ENCODE measurements at regions not wholly inside any gene's neighbourhood (a gene's known extent, or its start where the extent isn't known, plus 50 kb on each side); places are given as distances from the start of the nearest gene placed in this dataset.

DNA sequence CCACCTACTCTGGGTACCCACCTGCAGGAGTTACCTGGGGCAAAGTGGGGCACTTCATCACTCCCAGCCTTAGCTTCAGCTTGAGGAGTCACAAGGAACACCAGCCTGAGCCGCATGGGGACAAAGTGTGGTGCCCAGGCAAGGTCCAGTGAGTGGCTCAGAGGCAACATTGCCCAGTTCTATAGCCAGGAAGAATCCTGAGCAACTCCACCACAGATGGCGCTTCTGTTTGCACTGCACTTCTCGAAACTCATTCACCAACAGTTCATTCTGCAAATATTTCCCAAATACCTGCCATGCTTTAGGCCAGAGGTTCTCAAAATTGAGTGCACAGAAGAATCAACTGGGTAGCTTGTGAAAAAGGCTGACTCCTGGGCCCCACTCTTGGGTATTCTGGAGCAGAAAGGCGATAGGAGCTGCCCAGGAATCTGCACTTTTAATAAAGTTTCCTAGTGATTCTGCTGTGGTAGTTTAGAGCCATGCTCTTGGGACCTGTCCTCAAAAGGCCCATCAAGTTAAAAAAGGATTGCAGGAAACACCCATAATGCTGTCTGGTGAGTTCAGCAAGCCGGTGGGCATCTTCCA lies 83.1 kb downstream of the VEGFA start:
- Mint-ChIP-seq H3K27ac (no peak overlapping the region), H3K36me3 (ENCODE audit: low read depth) (no peaks in the 10 kb centered on the region), H3K9me3 (no peaks in the 10 kb centered on the region), H3K27me3 (no peaks in the 10 kb centered on the region), H3K4me3 (no peak overlapping the region), H3K4me1 (no peaks in the 10 kb centered on the region)
- no peak for ATAC-seq (replicated peaks)

DNA sequence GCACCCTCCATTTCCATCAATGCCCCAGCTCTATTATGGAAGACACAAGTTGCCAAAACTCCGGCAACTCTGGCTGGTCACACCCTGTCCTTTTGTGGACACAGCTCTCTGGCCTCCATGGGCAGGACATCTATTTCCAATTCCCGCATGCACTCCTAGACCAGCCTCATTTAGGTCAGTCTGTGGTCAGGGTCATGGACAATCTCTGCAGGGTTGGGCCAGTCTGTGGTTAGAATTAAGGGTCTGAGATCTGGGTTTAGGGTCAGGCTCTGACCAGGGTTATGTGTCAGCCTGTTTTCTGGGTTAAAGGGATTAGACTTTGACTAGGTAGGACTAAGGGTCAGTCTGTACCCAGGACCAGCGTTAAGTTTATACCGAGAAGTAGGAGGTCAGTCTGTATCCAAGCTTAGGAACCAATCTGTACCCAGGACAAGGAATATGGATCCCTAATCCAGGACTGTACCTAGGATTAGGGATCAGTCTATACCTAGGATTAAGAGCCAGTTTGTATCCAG lies 82.4 kb downstream of the VEGFA start:
- Mint-ChIP-seq H3K27me3 (no peaks in the 10 kb centered on the region), H3K4me1 (no peaks in the 10 kb centered on the region), H3K36me3 (ENCODE audit: low read depth) (no peaks in the 10 kb centered on the region), H3K27ac (no peak overlapping the region), H3K4me3 (no peak overlapping the region), H3K9me3 (no peaks in the 10 kb centered on the region)
- ATAC-seq (replicated peaks), result no peak

DNA sequence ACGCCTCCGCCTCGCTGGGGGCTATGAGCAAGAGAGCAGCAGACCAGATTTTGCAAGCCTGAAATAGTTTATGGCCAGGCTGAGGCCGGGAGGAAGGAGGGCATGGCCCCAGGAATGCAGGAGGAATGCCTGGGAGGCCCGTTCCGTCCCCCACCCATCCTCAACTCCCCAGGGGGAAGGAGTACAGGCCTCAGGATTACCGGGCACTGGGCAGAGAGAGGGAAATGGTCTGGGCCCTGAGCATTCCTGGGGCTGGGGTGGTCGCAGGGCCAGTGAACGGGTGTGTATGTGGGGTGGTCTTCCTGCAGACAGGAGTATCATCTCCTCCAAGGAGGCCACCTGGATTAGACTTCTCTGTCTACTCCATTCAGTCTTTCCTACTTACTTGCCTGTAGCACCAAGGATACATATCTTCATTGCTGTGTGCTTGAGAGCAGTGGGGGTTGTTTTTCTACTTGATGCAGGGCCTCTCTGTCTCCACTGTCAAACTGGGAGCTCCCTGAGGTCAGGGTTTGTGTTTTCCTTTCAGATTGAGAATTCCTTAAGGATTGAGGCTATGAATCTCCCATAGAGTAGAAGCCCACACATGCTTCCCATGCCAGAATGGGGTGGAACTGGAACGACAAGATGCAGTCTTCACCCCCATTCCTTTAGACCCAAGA lies 81.3 kb downstream of the VEGFA start:
- no peaks in the 10 kb centered on the region for H3K4me1 Mint-ChIP-seq
- H3K27ac Mint-ChIP-seq, result no peak overlapping the region
- no peaks in the 10 kb centered on the region for H3K27me3 Mint-ChIP-seq
- ATAC-seq (replicated peaks), result no peak
- H3K36me3 Mint-ChIP-seq (ENCODE audit: low read depth), result no peaks in the 10 kb centered on the region
- no peaks in the 10 kb centered on the region for H3K9me3 Mint-ChIP-seq
- H3K4me3 Mint-ChIP-seq, result no peak overlapping the region

DNA sequence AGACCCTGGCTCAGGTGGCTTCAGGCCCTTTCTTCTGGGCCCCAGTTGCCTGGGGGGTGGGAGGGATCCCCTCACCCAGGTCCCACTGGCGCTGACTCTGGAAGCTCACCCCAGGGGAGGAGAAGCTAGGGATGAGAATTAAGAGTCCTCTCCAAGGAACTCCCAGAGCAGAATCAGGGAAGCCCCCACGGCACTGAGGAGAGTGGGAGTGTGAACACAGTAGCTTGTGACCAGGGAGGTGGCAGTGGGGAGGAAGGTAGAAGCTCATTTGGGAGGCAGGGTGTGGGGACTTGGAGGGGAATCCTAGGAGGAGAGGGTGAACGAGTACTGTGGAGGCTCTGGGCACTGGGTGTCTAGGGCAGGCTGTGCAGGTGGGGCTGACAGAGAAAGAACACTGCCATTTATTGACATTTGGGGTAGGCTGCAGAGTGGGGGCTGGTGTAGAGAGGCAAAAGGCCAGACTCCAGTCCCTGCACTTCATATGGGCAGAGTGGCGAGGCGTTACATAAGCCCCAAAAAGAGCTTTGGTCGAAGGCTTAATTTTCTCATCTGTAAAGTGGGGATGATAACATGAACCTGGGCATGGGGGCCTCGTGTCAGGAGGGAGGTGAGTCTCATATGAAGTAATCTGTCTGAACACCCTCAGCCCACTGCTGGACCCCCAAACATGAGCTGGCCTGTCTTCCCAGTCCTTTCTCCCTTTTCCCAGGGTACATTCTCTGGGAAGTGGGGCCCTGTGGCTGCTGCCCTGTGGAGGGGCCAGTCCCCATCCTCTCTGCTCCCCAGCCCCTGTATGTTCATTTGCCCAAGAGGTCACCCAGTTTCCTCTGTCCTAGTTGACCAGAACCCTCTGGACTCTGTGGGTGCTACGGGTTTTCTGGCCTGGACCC lies 80.5 kb downstream of the VEGFA start:
- Mint-ChIP-seq H3K36me3 (ENCODE audit: low read depth) (no peaks in the 10 kb centered on the region), H3K27ac (no peak overlapping the region), H3K9me3 (no peaks in the 10 kb centered on the region), H3K27me3 (peaks cover under 1% of the 10 kb centered on the region), H3K4me1 (no peaks in the 10 kb centered on the region), H3K4me3 (no peak overlapping the region)
- no peak for ATAC-seq (replicated peaks)

DNA sequence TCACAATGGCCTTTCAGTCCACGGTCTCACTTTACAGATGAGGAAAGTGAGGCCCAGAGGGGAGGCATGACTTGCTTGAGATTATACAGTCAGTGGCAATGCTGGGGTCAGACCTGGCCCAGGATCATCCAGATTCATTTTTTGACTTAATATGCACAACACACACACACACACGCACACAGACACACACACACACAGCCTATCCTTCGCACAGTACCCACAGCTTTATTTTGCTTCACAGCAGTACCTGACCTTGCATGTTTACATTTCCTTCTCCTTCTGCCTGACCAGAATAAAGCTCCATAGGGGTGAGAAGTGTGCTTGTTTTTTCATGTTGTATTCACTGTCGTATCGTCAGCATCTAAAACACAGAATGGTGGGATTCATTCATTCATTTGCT lies 79.8 kb downstream of the VEGFA start:
- no peak for ATAC-seq (replicated peaks)
- Mint-ChIP-seq H3K36me3 (ENCODE audit: low read depth) (no peaks in the 10 kb centered on the region), H3K27me3 (peaks cover 6% of the 10 kb centered on the region), H3K27ac (no peak overlapping the region), H3K4me1 (no peaks in the 10 kb centered on the region), H3K4me3 (no peak overlapping the region), H3K9me3 (no peaks in the 10 kb centered on the region)

DNA sequence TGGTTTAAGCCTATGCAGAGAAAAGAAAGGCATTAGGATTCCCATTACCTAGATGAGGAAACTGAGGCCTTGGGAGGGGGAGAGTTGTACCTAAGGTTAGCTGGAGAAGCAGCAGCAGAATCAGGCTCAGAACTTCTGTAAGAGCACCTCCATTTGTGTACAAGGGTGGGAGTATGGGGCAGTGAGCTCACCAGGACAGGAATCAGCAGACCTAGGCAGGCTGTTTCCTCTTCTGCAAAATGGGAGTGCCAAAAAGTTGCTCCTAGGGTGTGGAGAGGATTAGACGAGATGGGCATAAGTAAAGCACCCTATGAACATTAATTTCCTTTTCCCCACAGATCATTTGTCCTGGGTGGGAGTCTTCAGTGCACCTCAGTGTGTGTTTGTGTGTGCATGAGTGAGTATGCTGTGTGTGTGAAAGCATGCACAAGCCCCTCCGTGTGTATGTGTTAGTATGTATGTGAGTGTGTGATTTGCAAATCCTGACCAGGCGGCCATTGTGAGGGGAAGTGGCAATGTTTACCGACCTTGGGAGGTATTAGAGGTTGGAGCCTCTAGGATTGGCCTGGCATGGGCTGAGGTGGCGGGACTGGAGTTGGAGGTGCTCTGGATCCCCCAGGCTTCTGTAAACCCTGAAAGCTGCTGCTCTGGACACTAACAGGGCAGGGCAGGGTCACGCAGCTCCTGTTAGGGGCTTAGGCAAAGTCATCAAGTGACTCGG lies 78.8 kb downstream of the VEGFA start:
- H3K4me1 Mint-ChIP-seq, result no peaks in the 10 kb centered on the region
- H3K4me3 Mint-ChIP-seq, result no peak overlapping the region
- no peaks in the 10 kb centered on the region for H3K36me3 Mint-ChIP-seq (ENCODE audit: low read depth)
- peaks cover 6% of the 10 kb centered on the region for H3K27me3 Mint-ChIP-seq
- H3K27ac Mint-ChIP-seq, result no peak overlapping the region
- H3K9me3 Mint-ChIP-seq, result no peaks in the 10 kb centered on the region
- ATAC-seq (replicated peaks), result no peak

DNA sequence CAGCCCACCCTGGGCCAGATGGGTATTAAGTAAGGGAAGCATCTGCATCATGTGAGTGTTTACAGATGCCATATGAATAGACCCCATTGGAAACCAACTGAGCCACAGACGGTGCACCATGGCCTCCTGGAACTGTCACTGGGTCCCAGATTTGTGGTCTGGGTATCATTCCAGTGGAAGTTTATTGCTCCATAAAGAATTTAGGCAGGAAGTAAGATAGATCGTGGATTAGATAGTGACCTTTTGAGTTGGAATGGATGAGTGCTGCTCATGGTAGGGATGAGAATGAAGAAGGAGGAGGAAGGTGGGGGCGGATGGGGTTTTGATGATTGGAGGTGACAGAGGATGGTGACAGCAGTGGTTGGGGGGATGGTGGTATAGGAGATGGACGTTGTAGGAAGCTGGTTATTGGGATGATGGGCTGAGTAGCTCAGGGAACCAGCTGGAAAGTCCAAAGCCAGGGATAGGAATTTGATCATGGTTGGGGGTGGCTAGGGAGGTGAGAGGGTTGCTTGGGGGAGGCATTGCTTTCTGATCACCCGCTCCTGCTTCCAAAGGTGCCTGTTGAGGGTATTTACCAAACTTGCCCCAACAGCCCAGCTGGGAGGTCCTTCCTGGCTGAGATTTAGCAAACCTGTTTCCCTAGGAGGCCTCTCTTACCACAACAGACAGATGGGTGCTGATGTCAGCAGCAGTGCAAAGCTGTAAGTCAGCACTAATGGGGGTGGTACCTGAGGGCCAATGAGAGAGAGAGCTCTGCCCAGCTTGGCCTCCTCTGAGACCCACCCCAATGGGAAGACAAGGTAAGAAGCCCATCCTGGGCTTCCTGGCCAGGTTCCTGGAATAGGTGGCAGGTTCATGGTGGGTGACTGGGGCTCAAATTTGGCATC lies 78.0 kb downstream of the VEGFA start:
- no peak overlapping the region for H3K27ac Mint-ChIP-seq
- H3K4me1 Mint-ChIP-seq, result no peaks in the 10 kb centered on the region
- H3K4me3 Mint-ChIP-seq, result no peak overlapping the region
- H3K27me3 Mint-ChIP-seq, result peaks cover 6% of the 10 kb centered on the region
- H3K9me3 Mint-ChIP-seq, result no peaks in the 10 kb centered on the region
- ATAC-seq (replicated peaks), result no peak
- H3K36me3 Mint-ChIP-seq (ENCODE audit: low read depth), result no peaks in the 10 kb centered on the region

DNA sequence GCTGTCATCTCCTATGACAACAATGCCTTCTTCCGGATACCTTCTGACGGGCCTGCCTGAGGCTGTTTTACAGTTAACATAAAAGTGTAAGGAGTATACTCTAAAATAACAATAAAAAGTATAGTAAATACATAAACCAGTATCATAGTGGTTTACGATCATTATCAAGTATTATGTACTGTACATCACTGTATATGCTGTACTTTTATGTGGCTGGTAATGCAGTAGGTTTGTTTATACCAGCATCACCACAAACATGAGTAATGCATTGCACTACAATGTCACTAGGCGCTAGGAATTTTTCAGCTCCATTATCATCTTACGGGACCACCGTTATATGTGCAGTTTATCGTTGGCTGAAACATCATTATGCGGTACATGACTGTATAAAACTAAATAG lies 76.5 kb downstream of the VEGFA start:
- no peaks in the 10 kb centered on the region for H3K36me3 Mint-ChIP-seq (ENCODE audit: low read depth)
- ATAC-seq (replicated peaks), result no peak
- no peak overlapping the region for H3K27ac Mint-ChIP-seq
- peaks cover 6% of the 10 kb centered on the region for H3K27me3 Mint-ChIP-seq
- H3K4me3 Mint-ChIP-seq, result no peak overlapping the region
- H3K4me1 Mint-ChIP-seq, result no peaks in the 10 kb centered on the region
- no peaks in the 10 kb centered on the region for H3K9me3 Mint-ChIP-seq

DNA sequence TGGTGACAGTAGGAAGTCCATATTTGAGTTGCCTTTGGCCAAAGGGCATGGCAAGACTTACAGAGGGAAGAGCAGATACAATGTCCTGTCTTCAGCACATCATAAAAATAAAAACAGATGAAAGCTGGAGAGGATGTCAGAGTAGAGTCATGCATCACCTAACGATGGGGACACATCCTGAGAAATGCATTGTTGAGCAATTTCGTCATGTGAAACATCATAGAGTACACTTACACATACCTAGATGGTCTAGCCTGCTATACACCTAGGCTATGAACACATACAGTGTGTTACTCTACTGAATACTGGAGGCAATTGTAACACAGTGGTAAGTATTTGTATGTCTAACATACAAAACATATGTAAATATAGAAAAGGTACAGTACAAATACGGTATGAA lies 75.6 kb downstream of the VEGFA start:
- no peak overlapping the region for H3K4me3 Mint-ChIP-seq
- ATAC-seq (replicated peaks), result no peak
- H3K27me3 Mint-ChIP-seq, result peaks cover 6% of the 10 kb centered on the region
- H3K4me1 Mint-ChIP-seq, result no peaks in the 10 kb centered on the region
- no peaks in the 10 kb centered on the region for H3K36me3 Mint-ChIP-seq (ENCODE audit: low read depth)
- H3K9me3 Mint-ChIP-seq, result no peaks in the 10 kb centered on the region
- H3K27ac Mint-ChIP-seq, result no peak overlapping the region

DNA sequence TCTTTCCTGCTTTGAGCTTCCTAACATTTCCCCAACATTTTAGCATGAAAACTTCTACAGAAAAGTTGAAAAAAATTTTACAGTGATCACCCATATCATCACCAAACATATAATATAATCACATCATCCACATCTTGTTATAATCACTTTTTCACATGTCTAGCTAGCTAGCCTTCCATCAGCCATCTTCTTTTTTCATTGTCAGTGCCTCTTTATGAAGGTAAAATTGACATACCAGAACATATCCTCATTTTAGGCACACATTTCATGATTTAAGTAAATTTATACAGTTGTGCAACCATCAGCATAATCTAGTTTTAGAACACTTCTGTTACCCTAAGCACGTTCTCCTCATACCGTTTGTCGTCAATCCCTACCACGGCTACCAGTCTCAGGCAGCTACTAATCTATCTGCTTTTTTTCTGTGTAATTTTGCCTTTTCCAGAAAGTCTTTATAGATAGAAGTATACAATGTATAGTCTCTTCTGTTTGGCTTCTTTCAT lies 73.7 kb downstream of the VEGFA start:
- no peaks in the 10 kb centered on the region for H3K36me3 Mint-ChIP-seq (ENCODE audit: low read depth)
- H3K27ac Mint-ChIP-seq, result no peak overlapping the region
- ATAC-seq (replicated peaks), result no peak
- peaks cover 6% of the 10 kb centered on the region for H3K27me3 Mint-ChIP-seq
- no peak overlapping the region for H3K4me3 Mint-ChIP-seq
- H3K9me3 Mint-ChIP-seq, result no peaks in the 10 kb centered on the region
- H3K4me1 Mint-ChIP-seq, result no peaks in the 10 kb centered on the region

DNA sequence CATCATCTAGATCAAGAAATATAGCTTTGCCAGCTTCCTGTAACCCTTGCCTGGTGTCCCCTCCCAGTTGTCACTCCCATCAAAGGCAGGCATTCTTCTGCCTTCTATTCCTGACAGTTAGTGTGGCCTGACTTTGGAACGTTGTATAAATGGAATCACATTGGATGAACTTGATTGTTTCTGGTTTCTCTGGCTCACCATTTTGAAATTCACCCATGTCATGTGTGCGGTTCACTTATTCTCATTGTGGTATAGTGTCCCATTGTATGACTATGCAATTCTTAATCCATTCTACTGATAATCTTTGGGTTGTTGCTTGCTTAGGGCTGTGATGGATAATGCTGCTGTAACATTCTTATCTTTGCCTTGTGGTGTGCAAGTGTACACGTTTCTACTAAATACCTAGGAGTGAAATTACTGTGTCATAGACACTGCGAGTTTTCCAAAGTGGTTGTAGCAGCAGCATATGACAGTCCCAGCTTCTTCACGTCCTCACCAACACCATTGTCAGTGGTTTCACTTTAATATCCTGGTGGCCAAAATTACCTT lies 73.2 kb downstream of the VEGFA start:
- Mint-ChIP-seq H3K27ac (no peak overlapping the region), H3K4me3 (no peak overlapping the region), H3K4me1 (no peaks in the 10 kb centered on the region), H3K27me3 (peaks cover 6% of the 10 kb centered on the region), H3K36me3 (ENCODE audit: low read depth) (no peaks in the 10 kb centered on the region), H3K9me3 (no peaks in the 10 kb centered on the region)
- peak; percentile 24 for ATAC-seq (replicated peaks)

DNA sequence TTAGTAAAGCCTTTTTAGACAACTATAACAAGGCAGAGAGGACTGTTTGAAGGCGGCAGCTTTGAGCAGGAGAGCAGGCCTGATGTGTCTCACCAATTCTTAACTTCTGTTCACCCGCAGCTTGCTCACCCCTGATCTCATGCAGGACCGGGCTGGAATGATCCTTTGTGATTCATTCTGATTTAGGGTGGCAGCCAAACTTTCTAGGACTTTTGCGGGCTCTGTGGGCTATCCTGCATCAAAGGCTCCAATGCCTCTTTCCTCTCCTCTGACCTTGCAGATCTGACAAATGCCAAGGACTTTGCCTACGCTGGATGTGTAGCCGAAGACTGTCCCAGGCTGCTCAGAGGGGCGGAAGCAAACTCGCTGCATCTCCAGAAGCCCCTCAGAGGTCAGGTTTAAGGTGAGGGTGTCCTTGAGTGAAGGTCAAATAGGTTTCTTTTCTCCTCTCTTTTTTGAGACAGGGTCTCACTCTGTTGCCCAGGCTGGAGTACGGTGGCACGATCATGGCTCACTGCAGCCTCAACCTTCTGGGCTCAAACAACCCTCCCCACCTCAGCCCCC lies 72.3 kb downstream of the VEGFA start:
- Mint-ChIP-seq H3K4me3 (no peak overlapping the region), H3K27ac (no peak overlapping the region), H3K36me3 (ENCODE audit: low read depth) (no peaks in the 10 kb centered on the region), H3K9me3 (no peaks in the 10 kb centered on the region), H3K27me3 (peaks cover 6% of the 10 kb centered on the region), H3K4me1 (no peaks in the 10 kb centered on the region)
- no peak for ATAC-seq (replicated peaks)
